ENCODE measurements at regions not wholly inside any gene's neighbourhood (a gene's known extent, or its start where the extent isn't known, plus 50 kb on each side); places are given as distances from the start of the nearest gene placed in this dataset.

DNA sequence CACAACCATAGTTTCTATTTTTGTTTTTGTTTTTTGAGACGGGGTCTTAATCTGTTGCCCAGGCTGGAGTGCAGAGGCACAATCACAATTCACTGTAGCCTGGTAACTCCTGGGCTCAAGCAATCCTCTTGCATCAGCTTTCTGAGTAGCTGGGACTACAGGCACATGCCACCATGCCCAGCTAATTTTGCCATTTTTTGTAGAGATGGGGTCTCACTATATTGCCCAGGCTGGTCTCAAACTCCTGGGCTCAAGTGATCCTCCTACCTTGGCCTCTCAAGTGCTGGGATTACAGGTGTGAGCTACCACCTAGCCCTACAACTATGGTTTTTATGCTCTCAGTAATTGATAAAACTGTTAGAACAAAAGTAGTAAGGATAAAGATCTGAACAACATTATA is 147.5 kb upstream of the SHB start:
- TF ChIP-seq, protein P1, sequence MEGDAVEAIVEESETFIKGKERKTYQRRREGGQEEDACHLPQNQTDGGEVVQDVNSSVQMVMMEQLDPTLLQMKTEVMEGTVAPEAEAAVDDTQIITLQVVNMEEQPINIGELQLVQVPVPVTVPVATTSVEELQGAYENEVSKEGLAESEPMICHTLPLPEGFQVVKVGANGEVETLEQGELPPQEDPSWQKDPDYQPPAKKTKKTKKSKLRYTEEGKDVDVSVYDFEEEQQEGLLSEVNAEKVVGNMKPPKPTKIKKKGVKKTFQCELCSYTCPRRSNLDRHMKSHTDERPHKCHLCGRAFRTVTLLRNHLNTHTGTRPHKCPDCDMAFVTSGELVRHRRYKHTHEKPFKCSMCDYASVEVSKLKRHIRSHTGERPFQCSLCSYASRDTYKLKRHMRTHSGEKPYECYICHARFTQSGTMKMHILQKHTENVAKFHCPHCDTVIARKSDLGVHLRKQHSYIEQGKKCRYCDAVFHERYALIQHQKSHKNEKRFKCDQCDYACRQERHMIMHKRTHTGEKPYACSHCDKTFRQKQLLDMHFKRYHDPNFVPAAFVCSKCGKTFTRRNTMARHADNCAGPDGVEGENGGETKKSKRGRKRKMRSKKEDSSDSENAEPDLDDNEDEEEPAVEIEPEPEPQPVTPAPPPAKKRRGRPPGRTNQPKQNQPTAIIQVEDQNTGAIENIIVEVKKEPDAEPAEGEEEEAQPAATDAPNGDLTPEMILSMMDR (IDR thresholded peaks at IDR 0.05; ENCODE audit: low read depth, low read length, poor library complexity, severe bottlenecking), result no peak
- TF ChIP-seq EZH2phosphoT487 (IDR thresholded peaks at IDR 0.05; ENCODE audit: borderline replicate concordance, low read length), result no peak
